ENCODE measurements at regions not wholly inside any gene's neighbourhood (a gene's known extent, or its start where the extent isn't known, plus 50 kb on each side); places are given as distances from the start of the nearest gene placed in this dataset.

DNA sequence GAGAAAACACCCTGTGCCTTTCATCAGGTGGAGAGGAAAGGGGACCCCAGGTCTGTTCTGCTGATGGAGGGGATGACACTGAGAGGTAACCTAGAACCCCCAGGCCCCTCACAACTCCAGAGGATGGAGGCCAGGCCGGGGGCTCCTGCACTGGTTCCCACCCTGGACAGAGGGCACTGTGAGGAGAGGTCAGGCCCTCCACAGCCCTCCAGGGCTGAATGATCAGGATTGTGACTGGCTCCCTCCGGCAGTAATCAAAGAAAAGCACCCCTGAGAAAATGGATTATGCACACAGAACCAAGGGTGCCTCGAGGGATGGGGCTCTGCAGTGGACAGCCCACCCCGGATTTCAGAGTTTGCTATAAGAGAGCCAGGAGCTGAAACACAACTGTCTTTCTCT lies 502.8 kb downstream of the TCERG1L start:
- DNase-seq = no peak

DNA sequence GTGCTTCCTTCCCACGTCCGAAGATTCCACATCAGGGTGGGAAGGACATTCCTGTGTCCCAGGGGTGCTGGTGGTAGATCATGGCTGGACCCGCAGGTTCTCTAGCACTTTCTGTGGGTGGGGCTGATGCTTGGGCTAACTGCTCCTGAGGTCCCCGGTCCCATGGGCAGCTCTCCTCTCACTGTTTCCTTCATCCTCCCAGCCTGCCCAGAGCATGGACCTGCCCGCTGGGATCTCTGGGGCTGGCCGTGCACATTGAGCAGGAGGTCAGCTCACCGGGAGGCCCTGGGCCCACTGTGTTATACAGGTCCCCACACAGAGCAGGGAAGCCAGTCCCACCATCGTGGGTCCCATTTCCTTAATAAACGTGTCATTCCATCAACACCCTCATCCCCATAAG lies 502.3 kb downstream of the TCERG1L start:
- no peak for DNase-seq

DNA sequence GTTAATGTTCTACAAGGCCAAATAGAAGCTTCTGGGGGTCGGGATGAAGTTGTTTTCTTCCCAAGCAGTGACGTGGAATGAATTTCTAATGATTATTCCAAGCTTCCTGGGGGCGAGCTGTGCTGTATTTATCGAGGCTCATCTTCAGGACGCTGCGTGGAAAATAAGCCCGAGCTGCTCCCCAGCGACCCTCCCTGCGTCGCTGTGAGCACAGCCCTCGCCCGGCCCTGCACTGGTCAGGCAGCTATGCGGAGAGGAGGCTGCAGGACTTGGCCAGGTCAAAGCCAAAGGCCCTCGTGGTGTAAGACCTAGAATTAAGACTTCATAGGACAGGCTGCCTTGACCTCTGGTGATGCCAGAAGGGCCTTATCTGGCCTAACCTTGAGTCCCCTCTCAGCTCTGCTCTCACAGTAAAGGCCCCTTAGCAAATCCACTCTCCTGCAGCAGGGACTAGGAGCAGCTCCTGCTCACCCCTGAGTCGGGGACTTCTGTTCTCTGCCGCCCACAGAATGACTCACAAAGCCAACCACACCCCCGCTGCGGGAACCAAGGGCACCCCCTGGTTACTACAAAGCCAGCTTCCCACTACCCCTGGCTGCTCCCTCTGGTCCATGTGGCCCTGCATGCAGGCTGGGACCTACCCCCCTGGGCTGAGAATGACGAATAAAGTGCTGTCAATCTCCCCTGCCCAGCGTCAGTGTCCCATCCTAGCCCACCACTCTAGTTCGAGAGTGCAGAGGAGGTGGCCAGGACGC lies 501.6 kb downstream of the TCERG1L start:
- no peak for DNase-seq

DNA sequence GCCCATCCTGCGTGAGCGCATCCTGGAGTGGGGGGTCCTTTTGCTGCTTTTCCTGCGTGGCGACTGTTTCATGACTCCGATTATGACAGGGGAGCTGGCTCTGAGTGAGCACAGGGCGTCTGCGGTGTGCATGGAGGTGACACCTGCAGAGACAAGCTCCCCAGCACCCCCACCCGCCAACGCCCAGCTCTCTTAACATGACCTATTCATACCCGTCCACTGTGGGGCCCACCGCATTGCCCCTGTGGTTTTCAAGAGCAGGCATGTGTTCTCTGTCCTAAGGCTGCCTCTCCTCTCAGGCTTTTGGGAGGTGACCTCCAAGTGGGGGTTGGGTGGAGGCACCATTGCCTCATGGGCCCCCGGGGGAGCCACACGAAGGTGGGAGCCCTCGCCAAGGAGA lies 500.7 kb downstream of the TCERG1L start:
- DNase-seq = no peak

DNA sequence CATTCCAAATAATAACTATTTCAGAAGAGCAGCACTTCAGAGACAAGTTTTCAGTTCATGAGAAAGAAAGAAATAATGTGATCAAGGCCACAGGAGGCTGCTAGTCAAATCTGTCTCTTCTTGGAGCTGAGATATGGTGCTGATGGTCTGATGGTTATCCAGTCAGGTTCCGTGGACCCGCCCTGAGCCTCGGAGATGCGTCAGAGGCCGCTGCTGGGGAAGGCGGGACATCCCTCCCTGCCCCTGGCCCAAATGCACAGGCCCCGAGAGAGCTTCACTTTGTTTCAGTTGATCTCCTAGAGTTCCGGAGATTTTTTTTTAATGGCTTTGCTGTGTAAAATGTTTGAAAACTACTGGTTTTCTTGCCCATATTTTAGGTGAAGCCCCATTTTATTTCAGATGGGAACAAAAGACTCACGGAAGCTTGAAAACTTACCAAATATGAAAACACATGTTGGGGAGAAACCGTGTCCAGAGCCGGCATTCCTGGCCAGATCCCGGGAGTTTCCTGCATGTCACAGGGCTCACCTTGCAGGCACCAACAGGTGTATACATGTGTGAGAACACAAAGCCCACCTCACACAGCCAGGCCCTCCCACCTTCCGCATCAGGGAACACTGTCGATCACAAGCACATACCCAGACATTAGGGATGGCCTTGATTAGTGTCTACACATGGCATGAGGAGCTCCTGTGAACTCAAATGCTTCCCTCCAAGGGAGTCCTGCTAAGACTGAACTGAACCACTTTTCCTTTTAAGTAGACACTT lies 499.0 kb downstream of the TCERG1L start:
- no peak for DNase-seq

DNA sequence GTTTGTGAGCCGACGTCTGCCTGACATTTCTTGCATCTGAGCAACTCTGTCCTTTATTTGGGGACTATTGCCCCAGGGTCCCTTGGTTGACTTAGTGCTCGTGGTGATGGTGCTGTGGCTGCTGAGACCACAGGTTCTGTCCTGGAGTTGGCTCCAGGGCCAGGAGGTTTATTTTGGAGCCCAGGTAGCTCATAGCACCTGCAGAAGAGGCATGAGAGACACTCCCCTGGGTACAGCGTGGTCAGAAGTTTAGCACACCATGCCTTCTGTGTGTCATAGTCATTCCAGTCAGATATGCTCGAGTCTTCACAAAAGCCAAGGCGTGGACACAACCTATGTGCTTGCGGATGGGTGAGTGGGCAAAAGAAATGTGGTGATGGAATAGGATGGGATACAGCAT lies 496.9 kb downstream of the TCERG1L start:
- DNase-seq = no peak

DNA sequence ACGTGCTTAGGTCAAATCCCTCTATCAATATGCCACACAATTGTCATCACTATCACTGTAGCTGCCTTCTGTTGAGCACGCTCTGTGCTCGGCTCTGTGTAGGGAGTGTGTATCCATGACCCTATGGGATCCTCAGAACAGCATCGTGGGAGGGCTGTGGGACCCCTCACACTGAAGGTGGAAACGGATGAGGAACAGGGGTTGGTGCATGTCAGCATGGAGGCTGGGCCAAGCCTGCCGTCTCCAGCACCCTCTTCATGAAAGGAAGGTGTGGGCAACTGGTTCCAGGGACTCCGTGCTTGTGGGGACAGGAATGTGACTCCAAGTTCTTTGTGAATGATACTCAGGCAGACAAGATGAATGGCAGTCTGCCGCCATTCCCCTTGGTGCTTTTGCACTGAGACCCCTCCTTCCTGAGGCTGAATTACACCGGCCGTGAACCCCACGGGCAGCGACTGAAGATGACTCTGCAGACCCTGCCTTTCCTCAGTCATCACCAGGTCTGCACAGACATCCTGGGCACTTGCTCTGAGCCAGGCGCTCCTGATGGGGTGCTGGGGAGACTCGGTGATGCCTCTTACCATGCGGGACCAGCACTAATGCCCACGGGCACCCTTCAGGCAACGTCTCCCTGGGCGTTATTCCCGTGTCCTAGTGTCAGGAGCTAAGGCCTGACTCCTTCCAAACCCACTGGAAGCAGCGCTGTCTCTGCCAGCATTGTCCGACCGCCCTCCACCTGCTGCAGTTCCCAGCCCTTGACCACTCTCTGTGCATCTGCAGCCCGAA lies 495.2 kb downstream of the TCERG1L start:
- no peak for DNase-seq

DNA sequence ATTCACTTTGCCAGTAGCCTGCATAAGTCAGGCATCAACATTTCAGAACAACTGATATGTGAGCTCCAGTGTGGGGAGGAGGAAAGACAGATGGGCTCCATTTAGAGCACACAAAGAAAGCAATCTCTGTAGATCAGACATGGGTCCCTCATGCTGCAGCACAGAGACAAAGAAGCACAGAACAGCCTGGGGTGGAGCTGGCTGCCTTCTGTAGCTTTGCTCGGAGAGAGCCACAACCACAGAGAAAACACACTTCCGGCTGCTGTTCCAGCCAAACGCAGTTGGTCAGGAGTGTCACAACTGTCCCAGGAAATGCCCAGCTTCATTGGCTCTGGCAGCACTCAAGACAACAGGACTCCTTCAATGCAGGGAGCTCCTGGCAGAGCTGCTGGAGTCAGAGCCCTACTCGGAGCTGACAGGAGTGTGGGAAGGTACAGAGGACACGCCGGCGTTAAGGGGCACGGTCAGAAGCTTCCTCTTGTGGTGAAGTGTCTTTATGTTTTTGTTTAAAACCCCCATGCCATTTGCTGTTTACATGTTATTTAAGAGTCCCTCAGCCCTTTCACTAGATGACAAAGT lies 494.4 kb downstream of the TCERG1L start:
- no peak for DNase-seq

DNA sequence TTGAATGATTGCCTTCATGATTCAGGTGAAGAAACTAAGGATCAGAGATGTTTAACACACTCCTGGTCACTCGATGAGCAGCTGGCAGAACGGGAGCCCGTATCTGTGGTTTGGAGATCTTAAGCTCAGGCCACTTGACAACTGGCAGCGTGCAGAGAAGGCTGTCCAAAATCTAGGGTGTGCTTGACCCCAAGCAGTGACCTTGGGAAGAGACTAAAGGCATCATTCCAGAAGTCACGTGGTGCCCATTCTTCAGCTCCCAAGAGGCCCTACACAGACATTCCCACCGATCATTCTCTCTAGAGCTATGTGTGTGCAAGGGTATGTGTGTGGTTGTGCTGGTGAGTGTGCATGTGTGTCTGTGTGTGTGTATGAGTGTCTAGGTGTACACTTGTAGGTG lies 493.8 kb downstream of the TCERG1L start:
- no peak for DNase-seq

DNA sequence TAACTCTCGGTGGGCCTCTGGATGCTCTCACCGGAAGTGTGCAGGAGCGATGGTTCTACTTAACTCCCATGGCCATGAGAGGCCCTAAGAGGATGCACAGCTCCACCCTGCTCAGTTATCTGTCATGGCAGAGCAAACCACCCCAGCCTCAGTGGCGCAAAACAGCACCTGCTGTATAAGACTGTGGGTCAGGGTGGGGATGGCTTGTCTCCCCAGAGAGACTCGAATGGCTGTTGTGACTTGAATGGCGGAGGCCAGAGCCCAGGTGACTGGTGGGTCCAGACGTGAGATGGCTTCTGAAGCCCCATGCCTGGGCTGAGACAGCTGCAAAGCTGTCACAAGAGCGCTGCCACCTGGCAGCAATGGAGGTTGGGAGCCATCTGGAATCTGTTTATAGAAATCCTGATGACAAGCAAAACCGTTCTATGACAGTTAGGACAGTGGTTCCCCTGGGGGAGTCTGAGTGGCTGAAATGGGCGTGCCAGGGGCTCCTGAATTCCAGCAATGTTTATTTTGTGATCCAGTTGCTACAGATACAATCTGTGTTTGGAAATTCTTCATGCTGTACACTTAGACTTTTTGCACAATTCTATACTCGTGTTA lies 490.5 kb downstream of the TCERG1L start:
- no peak for DNase-seq

DNA sequence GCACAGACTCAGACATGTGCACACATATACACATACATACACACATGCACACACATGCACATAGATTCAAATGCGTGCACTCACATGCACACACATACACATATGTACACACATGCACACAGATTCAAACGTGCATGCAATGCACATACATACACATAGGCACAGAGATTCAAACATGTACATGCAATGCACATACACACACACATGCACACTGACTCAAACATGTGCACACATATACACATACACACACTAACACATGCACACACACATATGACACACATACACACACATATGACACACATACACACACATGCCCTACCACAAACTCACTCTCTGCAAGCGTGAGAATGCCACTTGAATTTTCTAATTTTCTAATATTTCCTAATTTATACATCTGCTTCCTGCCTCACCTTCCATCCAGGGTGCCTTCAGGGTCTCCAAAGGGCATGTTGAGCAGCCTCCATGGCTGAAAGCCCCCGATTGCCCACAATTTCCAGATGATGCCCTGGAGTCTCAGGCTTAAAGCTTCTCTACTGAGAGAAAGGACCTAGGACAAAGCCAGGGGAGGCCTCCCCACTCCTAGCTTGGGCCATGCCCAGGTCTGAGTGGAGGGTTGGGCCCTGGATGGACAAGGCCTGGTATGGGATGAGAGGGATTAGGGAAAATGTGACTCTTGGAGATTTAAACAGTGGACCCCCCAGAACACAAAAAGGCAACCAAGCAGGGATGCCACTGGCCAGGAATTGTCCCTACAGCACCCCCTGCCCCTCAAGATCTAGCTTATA lies 487.1 kb downstream of the TCERG1L start:
- DNase-seq = no peak

DNA sequence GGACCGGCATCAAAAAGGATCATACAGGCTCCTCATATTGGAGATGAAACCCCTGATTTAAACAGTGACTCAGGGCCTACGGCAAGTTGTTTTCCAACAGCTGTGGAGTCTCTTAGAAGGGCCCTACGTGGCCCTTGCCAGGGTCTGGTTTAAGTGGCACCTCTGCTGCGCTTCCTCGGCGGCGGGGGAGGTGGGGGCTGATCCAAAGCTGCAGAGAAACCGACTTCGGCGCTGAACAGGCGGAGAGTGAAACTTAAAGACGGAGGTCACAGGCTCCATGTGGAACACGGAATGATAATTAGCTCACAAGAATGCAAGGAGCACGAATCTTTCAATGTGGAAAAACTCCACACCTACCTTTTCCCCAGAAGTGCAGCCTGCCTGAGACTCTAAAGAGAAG lies 477.9 kb downstream of the TCERG1L start:
- no peak for DNase-seq

DNA sequence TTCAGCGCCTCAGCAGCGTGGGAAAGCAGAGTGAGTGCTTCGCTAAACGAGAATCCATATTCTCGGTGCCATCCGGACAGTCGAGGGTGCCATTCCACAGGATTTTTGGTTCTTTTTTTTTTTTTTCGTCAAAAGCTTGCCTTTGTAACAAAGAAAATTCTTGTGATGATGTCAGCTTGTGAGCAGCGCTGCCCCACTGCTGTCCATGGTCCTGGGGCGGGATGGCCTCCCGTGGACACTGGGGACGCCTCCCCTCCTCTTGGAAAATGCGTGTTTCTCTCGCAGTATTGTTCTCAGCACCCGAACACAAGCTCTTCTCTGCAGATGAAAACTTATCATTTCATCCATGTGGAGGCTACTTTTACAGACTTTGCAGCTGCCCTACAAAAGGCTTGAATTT lies 477.4 kb downstream of the TCERG1L start:
- no peak for DNase-seq

DNA sequence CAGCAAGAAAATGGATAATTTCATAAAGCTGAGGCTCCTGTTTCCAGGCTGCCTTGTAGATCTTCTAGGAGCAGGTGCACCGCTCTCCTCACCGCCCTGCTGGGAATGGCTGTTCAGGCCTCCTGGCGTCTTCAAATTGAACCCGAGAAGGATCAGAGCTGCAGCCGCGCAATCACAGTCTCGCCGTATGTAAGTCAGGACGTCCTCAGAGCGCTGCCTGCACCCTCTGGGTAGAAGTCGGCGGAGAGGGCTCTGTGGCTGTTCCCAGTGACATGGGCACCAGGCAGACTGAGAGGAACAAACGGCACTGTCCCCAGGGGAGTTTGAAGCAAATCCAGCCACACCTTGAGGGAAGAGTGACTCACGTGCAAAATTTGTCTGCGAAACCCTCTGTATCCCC lies 476.9 kb downstream of the TCERG1L start:
- no peak for DNase-seq

DNA sequence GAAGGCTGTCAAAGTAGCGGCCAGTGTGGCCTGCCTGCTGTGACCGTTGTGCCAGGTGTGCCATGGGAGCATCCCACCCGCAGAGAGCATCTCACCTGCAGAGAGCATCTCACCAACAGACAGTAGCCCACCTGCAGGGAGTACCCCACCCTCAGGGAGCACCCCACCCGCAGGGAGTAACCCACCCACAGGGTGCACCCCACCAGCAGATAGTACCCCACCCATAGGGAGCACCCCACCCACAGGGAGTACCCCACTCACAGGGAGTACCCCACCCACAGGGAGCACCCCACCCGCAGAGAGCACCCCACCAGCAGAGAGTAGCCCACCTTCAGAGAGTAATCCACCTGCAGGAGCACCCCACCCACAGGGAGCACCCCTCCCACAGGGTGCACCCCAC lies 476.5 kb downstream of the TCERG1L start:
- DNase-seq = no peak

DNA sequence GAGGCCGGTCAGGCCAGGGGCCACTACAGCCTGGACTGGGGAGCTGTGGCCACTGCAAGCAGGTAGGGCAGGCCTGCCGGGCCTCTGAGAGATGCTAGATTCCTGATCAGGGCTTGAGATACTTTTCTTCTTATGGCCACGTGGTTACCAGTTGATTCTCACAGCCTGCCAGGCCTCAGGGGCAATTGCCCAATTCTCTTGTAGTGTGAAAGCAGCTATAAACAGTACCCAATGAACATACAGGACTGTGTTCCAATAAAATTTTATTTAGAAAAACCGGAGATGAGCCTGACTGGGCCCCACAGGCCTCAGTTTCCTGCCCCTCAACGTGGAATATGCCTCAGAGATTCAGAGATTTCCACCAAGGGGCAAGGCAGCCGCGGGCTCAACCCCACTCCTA lies 475.2 kb downstream of the TCERG1L start:
- DNase-seq = no peak

DNA sequence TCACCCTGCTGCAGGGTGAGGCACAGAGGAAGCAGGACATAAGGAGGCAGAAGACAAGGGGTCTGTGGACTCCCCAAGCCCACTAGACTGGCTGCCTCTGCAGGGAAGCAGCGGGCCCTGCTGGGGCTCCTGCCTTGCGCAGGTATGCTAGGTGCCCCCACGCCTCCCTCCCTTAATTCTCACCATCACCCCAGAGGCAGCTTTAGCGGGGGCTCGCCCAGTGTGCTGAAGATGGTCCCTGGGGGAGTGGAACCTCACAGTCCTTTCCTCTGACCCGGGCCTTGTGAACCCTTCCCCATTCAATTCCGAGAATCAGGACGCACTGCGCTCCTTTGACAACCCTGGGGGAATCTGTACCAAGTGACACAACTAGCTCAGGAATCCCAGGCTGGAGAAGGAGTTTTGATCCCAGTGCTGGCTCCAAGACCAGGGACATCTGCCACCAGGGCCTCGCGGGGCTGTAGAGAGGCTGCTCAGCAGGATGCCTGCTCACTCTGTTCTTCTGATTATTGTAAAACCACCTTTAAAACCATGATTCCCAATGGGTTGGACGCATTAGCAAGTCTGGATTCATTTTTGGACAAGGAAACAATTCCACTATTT lies 468.4 kb downstream of the TCERG1L start:
- no peak for DNase-seq

DNA sequence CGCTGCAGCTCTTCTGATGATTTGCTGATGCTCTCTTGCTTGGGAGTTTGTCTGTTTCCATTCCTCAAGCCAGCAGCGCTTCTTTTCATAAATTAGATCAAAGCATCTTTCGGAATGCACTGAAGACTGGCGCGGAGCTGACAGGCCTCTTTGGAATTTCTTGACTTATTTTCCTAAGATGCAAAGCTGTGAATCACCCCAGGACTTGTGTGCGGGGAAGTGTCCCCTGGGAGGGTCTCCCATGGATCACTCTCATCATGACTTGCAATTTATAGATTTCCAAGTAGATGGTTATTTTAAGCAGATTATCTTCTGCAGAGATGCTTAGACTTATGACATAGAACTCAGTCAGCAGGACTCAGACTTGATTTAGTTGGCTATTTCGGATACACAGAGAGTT lies 467.2 kb downstream of the TCERG1L start:
- DNase-seq = no peak

DNA sequence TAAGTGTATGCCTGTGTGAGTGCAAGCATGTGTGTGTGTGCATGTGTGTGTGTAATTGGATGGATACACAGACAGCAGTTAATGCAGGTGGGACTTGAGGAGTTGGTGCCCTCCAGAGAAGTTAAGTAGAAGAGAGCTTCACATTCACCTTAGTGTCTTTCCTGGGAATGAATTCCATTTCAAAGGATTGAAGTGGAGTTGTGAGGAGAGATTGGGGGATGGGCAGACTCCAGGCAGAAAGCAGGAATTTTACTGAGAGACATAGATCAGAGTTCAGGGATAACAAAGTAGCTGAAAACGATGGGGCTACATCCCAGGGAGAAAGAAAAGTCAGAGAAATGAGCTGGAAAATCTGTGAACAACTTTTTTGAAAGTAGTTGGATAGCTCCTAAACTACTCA lies 464.4 kb downstream of the TCERG1L start:
- DNase-seq = no peak

DNA sequence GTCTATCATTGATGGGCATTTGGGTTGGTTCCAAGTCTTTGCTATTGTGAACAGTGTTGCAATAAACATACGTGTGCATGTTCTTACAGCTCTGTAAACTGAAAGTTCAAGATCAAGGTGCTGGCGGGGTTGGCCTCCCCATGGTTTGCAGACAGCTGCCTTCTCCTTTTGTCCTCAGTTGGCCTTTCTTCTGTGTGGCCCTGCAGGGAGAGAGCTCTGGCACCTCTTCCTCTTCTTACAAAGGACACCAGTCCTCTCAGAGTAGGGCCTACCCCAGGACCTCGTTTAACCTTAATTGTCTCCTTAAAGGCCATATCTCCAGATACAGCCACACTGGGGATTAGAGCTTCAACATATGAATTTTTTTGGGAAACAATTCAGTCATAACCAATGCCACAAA lies 462.7 kb downstream of the TCERG1L start:
- DNase-seq = no peak

DNA sequence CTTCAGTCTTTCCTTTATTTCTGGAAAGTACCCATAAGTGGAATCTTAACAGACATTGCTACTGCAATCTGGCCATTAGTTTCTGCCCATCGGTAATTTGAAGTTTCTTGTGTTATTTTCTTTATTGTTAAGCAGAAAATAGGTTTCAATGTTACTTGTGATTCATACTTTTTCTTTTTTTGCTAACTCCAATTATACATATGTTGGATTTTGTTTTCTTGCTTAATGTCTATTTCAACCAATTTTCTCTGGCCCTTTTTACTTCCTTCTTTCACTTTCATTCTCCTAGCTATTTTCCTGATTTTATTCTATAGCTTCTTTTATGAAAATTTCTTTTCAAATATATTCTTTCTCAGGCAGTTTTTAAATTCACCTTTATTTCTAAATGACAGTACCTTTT lies 457.4 kb downstream of the TCERG1L start:
- no peak for DNase-seq

Measured in DMS 273 treated with DMSO at 0.1 percent for 48 hours (cell line).